Activated CD8-positive, alpha-beta memory T cell treated with anti-CD3 and anti-CD28 coated beads for 24 hours (primary cell): ENCODE measurements at regions not wholly inside any gene's neighbourhood (a gene's known extent, or its start where the extent isn't known, plus 50 kb on each side); places are given as distances from the start of the nearest gene placed in this dataset.

ENCODE experiments used
- DNase-seq: peaks from one replicate; pipeline ENCODE4 v3.0.0-alpha.2; 2020

- DNase-seq = no peak
Measured at GRCh38 chr11:127919206-127920000, 668.0 kb downstream of the ETS1 start.

DNA sequence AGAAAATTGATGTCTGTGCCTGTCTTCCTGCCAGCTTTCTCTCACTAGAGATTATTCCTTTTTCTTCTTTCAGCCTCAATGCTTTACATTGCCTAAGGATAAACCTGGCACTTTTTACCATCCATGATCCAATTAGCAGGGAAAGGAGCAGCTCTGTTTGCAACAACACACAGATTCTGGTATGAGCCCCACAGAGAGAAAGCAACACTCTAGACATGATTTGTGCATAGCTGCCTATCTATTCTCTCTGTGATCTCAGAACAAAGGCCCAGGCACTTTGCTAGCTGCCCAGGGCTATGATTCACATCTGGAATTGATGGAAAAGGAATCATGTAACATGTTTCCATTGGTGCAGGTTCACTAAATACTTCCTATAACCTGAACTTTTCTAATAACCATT is 685.0 kb downstream of the ETS1 start:
- no peak for DNase-seq

DNA sequence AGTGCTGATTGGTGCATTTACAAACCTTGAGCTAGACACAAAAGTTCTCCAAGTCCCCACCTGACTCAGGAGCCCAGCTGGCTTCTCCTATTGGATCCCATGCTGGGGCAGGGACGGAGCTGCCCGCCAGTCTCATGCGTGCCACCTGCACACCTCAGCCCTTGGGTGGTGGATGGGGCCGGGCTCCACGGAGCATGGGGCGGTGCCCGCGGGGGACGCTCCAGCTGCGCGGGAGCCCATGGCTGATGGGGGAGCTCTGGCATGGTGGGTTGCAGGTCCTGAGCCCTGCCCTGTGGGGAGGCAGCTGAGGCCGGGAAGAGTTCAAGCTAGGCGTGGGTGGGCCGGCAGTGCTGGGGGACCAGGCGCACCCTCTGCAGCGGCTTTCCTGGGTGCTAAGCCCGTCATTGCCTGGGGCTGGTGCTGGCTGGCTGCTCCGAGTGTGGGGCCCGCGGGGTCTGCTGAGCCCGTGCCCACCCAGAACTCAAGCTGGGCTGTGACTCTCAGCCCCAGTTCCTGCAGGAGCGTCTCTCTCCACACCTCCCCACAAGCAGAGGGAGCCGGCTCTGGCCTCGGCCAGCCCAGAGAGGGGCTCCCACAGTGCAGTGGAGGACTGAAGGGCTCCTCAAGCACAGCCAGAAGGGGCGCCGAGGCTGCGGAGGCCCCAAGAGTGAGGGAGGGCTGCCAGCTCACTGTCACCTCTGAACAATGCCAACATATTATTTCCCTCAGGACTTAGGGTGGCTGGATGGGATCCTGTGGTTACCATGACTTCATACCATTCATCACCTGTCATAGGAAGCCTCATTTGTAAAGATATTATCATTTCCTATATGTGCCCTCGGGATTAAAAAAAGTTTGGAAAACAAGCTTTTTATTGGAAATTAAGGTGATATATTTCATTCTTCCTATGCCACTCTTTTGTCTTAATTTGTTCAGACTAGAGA is 688.7 kb downstream of the ETS1 start:
- DNase-seq = no peak

DNA sequence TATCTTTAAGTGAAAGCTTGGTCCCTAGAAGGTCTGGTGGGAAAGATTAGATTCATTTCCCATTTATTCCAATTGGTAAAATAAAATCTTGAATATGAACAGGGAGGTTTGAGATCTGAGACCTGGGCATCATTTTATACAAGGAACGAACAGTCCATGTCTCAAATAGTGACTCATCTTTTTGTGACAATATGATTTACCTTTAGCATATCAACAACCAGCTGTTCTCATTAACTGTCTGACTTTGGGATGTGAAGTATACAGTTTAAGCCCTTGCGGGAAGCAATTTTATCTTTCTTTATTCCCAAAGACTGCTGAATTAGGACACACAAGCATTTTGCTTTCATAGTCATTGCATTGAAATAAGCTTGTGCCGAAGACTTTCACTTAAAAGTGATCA is 691.6 kb downstream of the ETS1 start:
- DNase-seq = no peak

DNA sequence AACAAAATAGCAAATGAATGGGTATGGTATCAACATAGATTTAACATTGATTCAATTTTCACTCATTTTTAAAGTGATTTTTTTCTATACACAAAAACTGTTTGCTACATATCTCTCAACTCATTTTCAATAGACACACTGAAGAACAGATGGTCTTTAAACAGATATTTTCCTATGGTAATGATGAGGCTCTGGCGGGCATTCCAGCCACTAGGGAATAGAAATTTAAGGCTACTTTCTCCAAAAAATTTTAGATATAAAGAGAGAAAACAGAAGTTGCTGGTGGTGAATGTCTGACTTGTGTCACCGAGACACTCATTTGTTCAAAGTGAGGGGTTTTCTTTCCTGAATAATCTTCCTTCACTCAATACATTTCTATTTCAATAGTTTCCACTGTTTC is 693.0 kb downstream of the ETS1 start:
- no peak for DNase-seq

- DNase-seq = no peak
Measured at GRCh38 chr11:127890030-127890615, 697.2 kb downstream of the ETS1 start.

GRCh38 chr11:127888386-127888785 is 699.0 kb downstream of the ETS1 start:
- no peak for DNase-seq

DNA sequence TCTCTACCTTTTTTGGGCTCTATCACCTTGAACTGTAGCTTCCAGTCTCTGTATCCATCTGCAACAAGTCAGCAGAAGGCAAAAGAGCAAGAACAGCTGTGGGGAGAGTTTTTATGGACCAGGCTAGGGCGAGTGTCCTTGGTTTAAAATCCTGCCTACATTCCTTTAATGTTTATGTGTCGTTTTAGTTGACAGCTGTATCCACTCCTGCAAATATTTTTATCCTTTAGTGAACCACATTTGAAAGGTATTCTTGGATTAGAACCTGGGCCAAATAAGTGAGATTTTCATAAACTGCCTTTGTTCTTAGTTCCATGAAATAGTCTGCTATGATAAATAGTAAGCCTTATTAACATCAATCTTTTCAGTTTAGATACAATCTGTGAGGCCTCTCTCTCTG is 712.2 kb downstream of the ETS1 start:
- DNase-seq = no peak

- no peak for DNase-seq
Measured at GRCh38 chr11:127873478-127873877, 713.9 kb downstream of the ETS1 start.

DNA sequence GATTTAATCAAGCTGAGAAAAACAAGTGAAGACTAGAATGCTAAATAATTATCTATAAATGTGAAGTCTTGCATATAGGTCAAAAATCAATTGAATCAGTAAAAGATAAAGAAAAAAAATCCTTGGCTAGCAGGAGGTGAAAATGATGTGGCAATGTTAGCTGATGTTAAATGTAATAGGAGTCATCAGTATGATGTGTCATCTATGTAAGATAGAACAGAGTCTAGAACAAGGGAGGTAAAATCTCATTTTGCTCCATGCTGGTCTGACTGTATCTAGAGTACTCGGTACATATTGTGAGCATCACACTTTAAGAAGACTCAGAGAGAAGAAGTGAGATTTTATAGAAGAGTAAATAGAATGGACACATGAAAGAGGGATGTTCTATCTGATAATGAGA is 721.2 kb downstream of the ETS1 start:
- no peak for DNase-seq

- DNase-seq = no peak
Measured at GRCh38 chr11:127864861-127865260, 722.5 kb downstream of the ETS1 start.

DNA sequence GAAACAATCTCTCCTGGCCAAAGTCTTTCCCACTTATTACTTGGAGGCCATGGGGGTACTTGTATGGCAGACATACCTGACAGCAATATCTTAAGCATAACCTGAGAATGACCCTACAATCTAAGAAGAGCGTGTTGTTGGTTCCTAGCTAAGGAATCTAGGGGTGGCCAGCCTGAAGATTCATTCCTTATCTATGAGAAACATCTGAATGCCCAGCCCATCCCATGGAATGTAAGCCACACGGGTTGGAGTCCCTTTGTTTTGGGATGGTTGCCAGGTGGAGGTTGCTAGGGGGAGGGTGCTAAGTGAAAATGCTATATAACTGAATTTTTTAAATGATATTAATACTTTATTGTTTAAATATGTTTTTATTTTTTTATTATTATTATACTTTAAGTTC is 725.0 kb downstream of the ETS1 start:
- DNase-seq = no peak

GRCh38 chr11:127859941-127860354 is 727.4 kb downstream of the ETS1 start:
- no peak for DNase-seq

GRCh38 chr11:127844876-127845275 is 742.5 kb downstream of the ETS1 start:
- no peak for DNase-seq

GRCh38 chr11:127843483-127844396 is 743.6 kb downstream of the ETS1 start:
- DNase-seq = peak; percentile 77

DNA sequence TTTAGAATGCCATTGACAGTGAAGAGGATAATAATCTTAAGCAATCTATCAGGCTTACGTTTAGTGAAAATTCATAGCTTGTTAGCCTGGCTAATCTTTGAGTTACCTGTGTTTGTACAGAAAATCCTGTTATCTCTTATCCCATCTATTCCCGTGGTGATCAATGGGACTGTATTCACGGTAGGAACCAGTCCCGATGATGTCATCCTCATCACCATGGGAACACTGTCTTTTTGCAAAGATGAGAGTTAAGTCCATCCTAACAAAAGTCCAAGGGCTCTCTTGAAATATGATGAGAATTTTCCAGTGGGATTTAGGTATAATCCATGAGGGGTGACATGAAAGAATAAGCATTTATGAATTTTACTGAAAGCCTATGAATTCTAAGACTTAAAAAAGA is 762.2 kb downstream of the ETS1 start:
- no peak for DNase-seq

- DNase-seq = no peak
Measured at GRCh38 chr11:127818625-127819024, 768.7 kb downstream of the ETS1 start.

DNA sequence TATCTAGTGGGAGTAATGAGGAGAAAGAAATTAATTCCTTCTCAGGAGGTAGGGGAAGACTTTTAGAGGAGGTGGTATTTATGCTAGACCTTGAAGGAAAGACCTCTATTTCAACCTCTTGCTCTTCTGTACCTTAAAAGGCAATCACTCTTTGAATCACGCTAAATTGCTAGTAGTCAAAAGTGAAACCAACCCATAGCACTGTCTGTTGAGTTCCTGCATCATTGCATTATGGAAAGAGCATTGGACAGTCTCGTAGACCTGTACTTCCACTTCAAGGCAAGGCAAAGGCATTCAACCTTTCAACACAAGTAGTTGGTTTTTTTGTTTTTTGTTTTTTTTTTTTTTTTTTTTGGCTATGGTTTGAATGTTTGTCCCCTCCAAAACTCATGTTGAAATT is 770.4 kb downstream of the ETS1 start:
- no peak for DNase-seq

DNA sequence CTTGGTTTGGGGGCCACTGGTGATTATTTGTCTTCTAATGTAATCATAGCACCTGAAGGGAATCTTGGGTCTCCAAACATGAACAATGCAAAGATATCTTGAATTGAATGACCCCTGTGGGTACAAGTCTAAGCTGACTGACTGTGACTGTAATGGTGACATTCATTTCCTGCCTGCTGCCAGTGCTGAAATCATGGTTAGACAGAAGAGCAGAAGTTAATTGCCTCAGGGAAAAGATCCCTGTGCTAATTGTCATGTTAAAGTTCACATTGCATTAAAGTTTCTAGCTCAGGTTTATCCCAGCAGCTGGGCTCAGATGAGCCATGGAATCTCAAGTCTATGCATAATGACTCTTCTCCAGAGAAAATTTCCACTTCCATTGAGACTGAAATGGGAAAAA is 772.0 kb downstream of the ETS1 start:
- no peak for DNase-seq

- DNase-seq = no peak
Measured at GRCh38 chr11:127806501-127806900, 780.9 kb downstream of the ETS1 start.

DNA sequence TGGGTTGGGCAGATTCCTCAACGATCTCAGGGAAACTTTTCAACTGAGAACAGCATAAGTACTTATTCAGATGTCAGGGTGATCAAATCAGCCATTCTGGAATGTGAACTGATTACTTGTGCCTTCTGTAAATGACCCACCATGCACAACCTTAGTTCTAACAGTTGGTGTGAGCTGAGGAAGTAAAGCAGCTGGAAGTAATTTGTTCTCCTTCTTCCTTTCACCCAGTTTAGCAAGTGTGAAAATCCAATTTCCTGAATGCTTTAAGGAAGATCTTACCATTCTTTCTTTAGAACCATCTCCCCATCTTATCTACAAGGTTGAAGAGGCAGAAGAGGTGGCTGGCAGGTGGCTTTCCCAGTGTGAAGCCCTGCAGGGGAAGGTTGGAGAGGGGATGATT is 781.6 kb downstream of the ETS1 start:
- DNase-seq = no peak

DNA sequence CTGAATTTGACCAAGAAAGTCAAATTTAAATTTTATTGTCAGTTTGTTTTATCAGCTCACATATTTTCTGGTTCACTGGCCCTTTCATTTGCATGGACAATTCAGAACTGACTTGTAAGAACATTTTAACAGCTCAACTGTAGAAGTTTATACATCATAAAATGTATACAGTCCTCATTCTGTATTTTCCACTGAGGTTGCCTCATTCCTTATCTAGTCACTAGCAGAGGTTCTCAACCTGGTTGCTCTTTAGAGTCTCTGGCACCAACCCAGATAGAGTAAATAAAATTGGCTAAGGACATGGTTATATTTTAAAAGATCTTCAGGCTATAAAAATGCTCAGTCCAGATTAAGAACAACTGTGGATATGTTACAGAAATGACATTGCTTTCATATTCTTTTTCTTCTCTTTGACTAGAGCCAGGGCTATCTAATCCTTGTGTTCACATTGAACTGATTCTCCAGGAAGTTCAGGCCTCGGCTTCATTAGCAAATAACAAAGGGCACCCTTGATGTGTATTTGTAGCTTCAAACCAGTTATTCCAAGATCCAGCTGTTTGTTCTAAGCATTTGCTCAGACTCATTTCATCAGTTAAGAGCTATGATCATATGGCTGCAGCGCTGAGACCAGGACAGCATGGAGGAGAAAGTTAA is 782.5 kb downstream of the ETS1 start:
- no peak for DNase-seq
